ENCODE measurements at regions not wholly inside any gene's neighbourhood (a gene's known extent, or its start where the extent isn't known, plus 50 kb on each side); places are given as distances from the start of the nearest gene placed in this dataset.

DNA sequence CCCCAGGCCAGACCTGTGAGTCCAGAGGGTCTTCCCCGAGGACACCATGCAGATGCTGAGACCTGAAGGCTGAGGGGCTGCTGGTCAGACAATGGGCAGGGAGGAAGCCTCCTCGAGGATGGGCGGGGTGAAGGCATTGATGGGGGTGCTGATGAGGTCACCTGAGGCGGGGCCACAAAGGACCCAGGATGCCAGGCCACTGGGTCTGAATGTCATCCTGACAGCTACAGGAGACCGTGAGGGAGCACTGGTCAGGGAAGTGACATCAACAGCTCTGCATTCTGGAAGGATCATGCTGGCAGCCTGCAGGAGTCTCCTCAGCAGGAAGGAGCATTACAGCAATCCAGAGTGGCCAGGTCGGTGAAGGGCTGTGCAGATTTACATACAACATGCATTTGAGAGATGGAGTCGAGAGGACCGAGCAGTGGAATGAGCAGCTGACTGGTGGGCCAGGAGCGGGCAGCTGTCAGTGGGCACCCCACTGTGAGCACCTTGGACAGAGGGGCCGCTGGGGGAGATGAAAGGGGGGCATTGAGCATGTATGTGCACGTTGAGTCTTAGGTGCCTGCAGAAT lies 77.7 kb upstream of the ADAMTS2 start:
- DNase-seq (ENCODE audit: extremely low spot score) = no peak
- intact Hi-C loops (cut with DNase I) = no loop called here
- Histone ChIP-seq H3K4me1 (no peaks in the 10 kb centered on the region), H3K36me3 (no peaks in the 10 kb centered on the region), H3K27me3 (peaks cover 0 to 33% (median 0%) of the 10 kb centered on the region in 4 donors), H3K4me3 (no peak overlapping the region), H3K27ac (replicated peaks in 1 of 4) (no peak overlapping the region), H3K9me3 (no peaks in the 10 kb centered on the region)
- TF ChIP-seq POLR2AphosphoS5 (IDR thresholded peaks at IDR 0.05) (no peak), CTCF (IDR thresholded peaks at IDR 0.05) (no peak), POLR2A (IDR thresholded peaks at IDR 0.05; ENCODE audit: low read depth) (no peak), EP300 (IDR thresholded peaks at IDR 0.05) (no peak)
- WGBS = 63% methylated on average over 11 of the region's 11 CpGs

DNA sequence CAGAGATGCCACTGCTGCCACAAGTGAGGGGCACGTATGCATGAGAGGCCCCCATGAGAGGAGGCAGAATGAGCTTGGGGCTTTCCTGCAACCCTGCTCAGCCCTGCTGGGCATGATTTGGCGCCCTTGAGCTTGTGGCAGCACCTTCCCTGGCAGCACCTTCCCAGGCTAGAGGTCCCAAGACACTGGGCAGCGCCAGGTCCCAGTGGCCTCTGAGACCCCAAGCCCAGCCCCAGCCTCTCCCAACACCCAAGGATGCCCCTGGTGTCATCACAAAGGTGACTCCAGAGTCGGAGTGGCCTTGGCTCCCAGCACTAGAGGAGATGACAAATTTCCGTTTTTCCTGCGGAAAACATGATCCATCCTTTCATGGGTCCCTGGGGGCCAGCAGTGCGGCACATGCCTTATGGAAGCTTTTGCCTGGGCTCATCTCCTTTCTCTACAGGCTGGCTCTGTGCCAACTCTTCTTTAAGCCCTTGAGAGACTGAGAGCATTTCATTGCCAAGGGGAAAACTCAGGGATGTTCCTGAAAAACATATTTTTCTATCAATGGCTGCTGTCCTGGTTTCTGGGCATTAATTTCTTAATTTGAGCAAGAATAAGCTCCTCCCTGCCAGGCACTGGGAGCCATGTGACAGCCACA lies 77.1 kb upstream of the ADAMTS2 start:
- WGBS = 60% methylated on average over 2 of the region's 7 CpGs
- DNase-seq (ENCODE audit: extremely low spot score) = no peak
- intact Hi-C loops (cut with DNase I) = no loop called here

GRCh38 chr5:179421144-179421901 lies 76.1 kb upstream of the ADAMTS2 start:
- DNase-seq (ENCODE audit: extremely low spot score) = no peak
- TF ChIP-seq EP300 (IDR thresholded peaks at IDR 0.05) = no peak
- no peak for TF ChIP-seq CTCF (IDR thresholded peaks at IDR 0.05)
- TF ChIP-seq POLR2A (IDR thresholded peaks at IDR 0.05; ENCODE audit: low read depth) = no peak
- no peak for TF ChIP-seq POLR2AphosphoS5 (IDR thresholded peaks at IDR 0.05)
- H3K27ac ChIP-seq (replicated peaks in 1 of 4) = no peak overlapping the region
- intact Hi-C loops (cut with DNase I) = no loop called here
- H3K9me3 ChIP-seq = no peaks in the 10 kb centered on the region
- 91% methylated on average over 6 of the region's 15 CpGs for WGBS
- H3K4me3 ChIP-seq = no peak overlapping the region
- peaks cover 0 to 50% (median 0%) of the 10 kb centered on the region in 4 donors for H3K27me3 ChIP-seq
- no peaks in the 10 kb centered on the region for H3K36me3 ChIP-seq
- no peaks in the 10 kb centered on the region for H3K4me1 ChIP-seq

More for the DNA sequence above, 77.1 kb upstream of the ADAMTS2 start:
- no peak overlapping the region for H3K4me3 ChIP-seq
- H3K27ac ChIP-seq (replicated peaks in 1 of 4) = no peak overlapping the region
- peaks cover 0 to 40% (median 0%) of the 10 kb centered on the region in 4 donors for H3K27me3 ChIP-seq
- no peaks in the 10 kb centered on the region for H3K4me1 ChIP-seq
- TF ChIP-seq CTCF (IDR thresholded peaks at IDR 0.05) = no peak
- no peak for TF ChIP-seq EP300 (IDR thresholded peaks at IDR 0.05)
- no peak for TF ChIP-seq POLR2A (IDR thresholded peaks at IDR 0.05; ENCODE audit: low read depth)
- no peak for TF ChIP-seq POLR2AphosphoS5 (IDR thresholded peaks at IDR 0.05)
- H3K9me3 ChIP-seq = no peaks in the 10 kb centered on the region
- no peaks in the 10 kb centered on the region for H3K36me3 ChIP-seq

DNA sequence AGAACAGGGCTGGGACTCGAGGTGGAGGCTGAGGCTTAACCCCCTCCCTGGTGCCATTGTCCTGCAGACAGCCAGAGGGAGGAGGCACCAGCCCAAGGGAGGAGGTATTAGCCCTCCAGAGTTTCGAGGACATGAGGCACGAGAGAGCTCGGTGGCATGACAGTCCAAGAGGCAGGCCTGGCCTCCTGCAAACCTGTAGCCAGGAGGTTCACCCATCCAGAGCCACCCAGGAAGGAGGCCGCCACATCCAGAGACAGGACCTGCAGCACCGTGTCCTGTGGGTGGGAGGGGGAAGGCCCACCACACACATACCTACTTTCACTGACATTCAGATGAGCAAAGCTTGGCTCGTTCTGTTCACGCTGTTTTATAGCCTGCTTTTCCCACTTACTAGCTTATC lies 75.2 kb upstream of the ADAMTS2 start:
- Histone ChIP-seq H3K4me1 (no peaks in the 10 kb centered on the region), H3K27me3 (peaks cover 0 to 58% (median 0%) of the 10 kb centered on the region in 4 donors), H3K9me3 (no peaks in the 10 kb centered on the region), H3K36me3 (no peaks in the 10 kb centered on the region), H3K27ac (replicated peaks in 1 of 4) (no peak overlapping the region), H3K4me3 (no peak overlapping the region)
- WGBS = 71% methylated on average over 5 of the region's 8 CpGs
- intact Hi-C loops (cut with DNase I) = no loop called here
- DNase-seq (ENCODE audit: extremely low spot score) = no peak
- no peak for TF ChIP-seq CTCF (IDR thresholded peaks at IDR 0.05)
- TF ChIP-seq EP300 (IDR thresholded peaks at IDR 0.05) = no peak
- no peak for TF ChIP-seq POLR2AphosphoS5 (IDR thresholded peaks at IDR 0.05)
- no peak for TF ChIP-seq POLR2A (IDR thresholded peaks at IDR 0.05; ENCODE audit: low read depth)
